ENCODE measurements at regions not wholly inside any gene's neighbourhood (a gene's known extent, or its start where the extent isn't known, plus 50 kb on each side); places are given as distances from the start of the nearest gene placed in this dataset.
"Not testable (repeated sequence)": the region's sequence is repeated elsewhere in the genome, so short reads cannot be mapped to it uniquely, and the experiment has no call there.

- TF ChIP-seq, protein P1, sequence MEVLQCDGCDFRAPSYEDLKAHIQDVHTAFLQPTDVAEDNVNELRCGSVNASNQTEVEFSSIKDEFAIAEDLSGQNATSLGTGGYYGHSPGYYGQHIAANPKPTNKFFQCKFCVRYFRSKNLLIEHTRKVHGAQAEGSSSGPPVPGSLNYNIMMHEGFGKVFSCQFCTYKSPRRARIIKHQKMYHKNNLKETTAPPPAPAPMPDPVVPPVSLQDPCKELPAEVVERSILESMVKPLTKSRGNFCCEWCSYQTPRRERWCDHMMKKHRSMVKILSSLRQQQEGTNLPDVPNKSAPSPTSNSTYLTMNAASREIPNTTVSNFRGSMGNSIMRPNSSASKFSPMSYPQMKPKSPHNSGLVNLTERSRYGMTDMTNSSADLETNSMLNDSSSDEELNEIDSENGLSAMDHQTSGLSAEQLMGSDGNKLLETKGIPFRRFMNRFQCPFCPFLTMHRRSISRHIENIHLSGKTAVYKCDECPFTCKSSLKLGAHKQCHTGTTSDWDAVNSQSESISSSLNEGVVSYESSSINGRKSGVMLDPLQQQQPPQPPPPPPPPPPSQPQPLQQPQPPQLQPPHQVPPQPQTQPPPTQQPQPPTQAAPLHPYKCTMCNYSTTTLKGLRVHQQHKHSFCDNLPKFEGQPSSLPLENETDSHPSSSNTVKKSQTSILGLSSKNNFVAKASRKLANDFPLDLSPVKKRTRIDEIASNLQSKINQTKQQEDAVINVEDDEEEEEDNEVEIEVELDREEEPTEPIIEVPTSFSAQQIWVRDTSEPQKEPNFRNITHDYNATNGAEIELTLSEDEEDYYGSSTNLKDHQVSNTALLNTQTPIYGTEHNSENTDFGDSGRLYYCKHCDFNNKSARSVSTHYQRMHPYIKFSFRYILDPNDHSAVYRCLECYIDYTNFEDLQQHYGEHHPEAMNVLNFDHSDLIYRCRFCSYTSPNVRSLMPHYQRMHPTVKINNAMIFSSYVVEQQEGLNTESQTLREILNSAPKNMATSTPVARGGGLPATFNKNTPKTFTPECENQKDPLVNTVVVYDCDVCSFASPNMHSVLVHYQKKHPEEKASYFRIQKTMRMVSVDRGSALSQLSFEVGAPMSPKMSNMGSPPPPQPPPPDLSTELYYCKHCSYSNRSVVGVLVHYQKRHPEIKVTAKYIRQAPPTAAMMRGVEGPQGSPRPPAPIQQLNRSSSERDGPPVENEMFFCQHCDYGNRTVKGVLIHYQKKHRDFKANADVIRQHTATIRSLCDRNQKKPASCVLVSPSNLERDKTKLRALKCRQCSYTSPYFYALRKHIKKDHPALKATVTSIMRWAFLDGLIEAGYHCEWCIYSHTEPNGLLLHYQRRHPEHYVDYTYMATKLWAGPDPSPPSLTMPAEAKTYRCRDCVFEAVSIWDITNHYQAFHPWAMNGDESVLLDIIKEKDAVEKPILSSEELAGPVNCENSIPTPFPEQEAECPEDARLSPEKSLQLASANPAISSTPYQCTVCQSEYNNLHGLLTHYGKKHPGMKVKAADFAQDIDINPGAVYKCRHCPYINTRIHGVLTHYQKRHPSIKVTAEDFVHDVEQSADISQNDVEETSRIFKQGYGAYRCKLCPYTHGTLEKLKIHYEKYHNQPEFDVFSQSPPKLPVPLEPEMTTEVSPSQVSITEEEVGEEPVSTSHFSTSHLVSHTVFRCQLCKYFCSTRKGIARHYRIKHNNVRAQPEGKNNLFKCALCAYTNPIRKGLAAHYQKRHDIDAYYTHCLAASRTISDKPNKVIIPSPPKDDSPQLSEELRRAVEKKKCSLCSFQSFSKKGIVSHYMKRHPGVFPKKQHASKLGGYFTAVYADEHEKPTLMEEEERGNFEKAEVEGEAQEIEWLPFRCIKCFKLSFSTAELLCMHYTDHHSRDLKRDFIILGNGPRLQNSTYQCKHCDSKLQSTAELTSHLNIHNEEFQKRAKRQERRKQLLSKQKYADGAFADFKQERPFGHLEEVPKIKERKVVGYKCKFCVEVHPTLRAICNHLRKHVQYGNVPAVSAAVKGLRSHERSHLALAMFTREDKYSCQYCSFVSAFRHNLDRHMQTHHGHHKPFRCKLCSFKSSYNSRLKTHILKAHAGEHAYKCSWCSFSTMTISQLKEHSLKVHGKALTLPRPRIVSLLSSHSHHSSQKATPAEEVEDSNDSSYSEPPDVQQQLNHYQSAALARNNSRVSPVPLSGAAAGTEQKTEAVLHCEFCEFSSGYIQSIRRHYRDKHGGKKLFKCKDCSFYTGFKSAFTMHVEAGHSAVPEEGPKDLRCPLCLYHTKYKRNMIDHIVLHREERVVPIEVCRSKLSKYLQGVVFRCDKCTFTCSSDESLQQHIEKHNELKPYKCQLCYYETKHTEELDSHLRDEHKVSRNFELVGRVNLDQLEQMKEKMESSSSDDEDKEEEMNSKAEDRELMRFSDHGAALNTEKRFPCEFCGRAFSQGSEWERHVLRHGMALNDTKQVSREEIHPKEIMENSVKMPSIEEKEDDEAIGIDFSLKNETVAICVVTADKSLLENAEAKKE (CRISPR knock-in tag; IDR thresholded peaks at IDR 0.05), result no peak
- TF ChIP-seq ZNF114 (CRISPR knock-in tag; IDR thresholded peaks at IDR 0.05) (no peak), JUNB (IDR thresholded peaks at IDR 0.05; ENCODE audit: unreplicated experiment) (no peak)
- TF ChIP-seq, protein P2, sequence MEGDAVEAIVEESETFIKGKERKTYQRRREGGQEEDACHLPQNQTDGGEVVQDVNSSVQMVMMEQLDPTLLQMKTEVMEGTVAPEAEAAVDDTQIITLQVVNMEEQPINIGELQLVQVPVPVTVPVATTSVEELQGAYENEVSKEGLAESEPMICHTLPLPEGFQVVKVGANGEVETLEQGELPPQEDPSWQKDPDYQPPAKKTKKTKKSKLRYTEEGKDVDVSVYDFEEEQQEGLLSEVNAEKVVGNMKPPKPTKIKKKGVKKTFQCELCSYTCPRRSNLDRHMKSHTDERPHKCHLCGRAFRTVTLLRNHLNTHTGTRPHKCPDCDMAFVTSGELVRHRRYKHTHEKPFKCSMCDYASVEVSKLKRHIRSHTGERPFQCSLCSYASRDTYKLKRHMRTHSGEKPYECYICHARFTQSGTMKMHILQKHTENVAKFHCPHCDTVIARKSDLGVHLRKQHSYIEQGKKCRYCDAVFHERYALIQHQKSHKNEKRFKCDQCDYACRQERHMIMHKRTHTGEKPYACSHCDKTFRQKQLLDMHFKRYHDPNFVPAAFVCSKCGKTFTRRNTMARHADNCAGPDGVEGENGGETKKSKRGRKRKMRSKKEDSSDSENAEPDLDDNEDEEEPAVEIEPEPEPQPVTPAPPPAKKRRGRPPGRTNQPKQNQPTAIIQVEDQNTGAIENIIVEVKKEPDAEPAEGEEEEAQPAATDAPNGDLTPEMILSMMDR (conservative IDR thresholded peaks at IDR 0.05; ENCODE audit: low read depth in 2 of 2), result no peak
- TF ChIP-seq, protein P3, sequence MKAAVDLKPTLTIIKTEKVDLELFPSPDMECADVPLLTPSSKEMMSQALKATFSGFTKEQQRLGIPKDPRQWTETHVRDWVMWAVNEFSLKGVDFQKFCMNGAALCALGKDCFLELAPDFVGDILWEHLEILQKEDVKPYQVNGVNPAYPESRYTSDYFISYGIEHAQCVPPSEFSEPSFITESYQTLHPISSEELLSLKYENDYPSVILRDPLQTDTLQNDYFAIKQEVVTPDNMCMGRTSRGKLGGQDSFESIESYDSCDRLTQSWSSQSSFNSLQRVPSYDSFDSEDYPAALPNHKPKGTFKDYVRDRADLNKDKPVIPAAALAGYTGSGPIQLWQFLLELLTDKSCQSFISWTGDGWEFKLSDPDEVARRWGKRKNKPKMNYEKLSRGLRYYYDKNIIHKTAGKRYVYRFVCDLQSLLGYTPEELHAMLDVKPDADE (IDR thresholded peaks at IDR 0.05), result no peak
Observed at GRCh38 chr9:75814667-75815066, 75.8 kb upstream of the PCSK5 start (continued).

- not testable (repeated sequence) for H3K4me1 Mint-ChIP-seq; H3K4me3 ChIP-seq; H3K36me3 ChIP-seq (ENCODE audit: insufficient read depth); H3K4me1 ChIP-seq (ENCODE audit: insufficient read depth); H3K4me2 ChIP-seq; H3K27ac Mint-ChIP-seq; H3K27me3 Mint-ChIP-seq (ENCODE audit: insufficient read depth, low read depth, poor library complexity); H3K36me3 Mint-ChIP-seq (ENCODE audit: low read depth); ATAC-seq; H3K79me2 ChIP-seq (replicated peaks; ENCODE audit: insufficient read depth); DNase-seq (ENCODE audit: low spot score); H3K27ac ChIP-seq (ENCODE audit: low read depth); H3K9me2 ChIP-seq (ENCODE audit: insufficient read depth); H2AFZ ChIP-seq; H3K4me3 Mint-ChIP-seq; H3F3A ChIP-seq (replicated peaks; ENCODE audit: low read depth); H3K27me3 ChIP-seq (ENCODE audit: insufficient read depth); H4K20me1 ChIP-seq (replicated peaks; ENCODE audit: insufficient read depth)
- H3K9me3 Mint-ChIP-seq, result peaks cover 31% of the 10 kb centered on the region
Observed at GRCh38 chr9:75820471-75821115, 69.9 kb upstream of the PCSK5 start.
